Stimulated activated CD4-positive, alpha-beta T cell treated with anti-CD3 and anti-CD28 coated beads, Interleukin-4, amount 100 ng/mL, for 4 hours (primary cell): ENCODE measurements at regions not wholly inside any gene's neighbourhood (a gene's known extent, or its start where the extent isn't known, plus 50 kb on each side); places are given as distances from the start of the nearest gene placed in this dataset.
"Not testable (repeated sequence)": the region's sequence is repeated elsewhere in the genome, so short reads cannot be mapped to it uniquely, and the experiment has no call there.

Experiments used
- DNase-seq, 2 experiments: peaks; one replicate each; pipeline ENCODE4 v3.0.0-alpha.2; 2020

- DNase-seq, result no peak
Measured at GRCh38 chrX:150254909-150255308, 108.2 kb upstream of the MAMLD1 start.

DNA sequence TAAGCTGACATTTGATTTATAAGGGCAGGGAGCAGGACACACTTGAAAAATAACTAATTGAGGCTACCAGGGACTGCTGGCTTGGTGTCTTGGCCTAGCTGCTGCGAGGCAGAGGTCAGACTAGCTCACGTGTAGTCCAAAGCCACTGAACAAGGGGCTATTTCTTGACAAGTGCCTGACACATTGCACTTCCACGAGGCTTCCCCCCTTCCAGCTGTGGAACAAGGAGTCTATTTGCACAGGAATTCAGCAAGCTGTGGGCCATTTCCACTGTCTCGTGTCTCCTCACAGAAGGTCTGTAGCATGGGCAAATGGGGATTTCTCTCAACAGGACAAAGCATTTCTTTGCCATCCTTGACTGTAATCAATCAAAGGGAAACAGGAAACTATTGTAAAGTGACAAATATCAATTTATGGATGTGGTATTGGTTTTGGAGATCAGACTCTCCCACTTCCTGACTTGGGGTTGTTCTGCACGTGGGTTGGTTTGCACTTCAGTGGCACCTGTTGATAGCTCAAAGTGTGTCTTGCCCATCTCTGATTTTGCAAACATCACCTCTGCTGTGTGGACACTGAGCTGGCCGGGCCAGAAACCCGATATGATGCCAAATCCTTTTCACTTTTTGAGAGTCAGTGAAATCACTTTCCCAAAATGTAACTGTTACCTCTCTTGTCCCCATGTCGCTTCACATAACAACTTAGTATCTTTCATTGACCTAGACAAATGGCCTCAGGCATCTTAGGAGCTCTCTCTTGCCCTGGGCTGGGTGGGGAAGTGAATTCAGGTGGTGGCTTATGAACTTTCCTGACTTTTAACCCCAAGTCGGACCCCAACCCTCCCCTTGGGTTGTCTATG lies 107.4 kb upstream of the MAMLD1 start:
- DNase-seq, result no peak

DNA sequence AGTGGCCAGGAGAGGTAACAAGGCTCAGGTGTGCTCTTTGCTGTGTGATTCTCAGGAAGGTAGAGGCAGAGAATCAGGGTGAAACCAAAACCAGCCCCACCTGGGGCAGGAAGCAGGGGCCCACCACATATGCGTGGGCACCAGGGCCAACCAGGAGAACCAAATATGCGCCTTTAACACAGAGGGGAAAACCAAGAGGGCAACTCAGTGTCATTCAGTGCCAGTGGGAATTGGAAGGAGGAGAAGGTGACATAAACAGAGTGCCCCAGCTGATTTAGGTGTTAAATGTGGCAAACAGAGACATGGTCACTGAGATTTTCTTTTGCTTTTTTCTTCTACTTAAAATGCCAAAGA lies 106.8 kb upstream of the MAMLD1 start:
- no peak for DNase-seq

GRCh38 chrX:150257353-150258175 lies 105.6 kb upstream of the MAMLD1 start:
- DNase-seq, result no peak

DNA sequence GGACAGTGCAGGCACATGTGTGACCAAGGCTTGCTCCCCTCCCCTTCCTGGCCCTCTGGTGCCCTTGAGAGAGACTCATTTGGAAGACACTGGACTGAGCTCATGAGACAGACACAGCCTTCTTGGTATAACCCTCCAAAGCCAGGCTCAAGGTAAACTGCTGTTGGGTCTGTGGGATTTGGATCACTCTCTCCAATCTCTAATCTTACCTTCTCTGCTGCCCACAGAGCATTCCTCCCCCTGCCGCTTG lies 105.0 kb upstream of the MAMLD1 start:
- no peak for DNase-seq

DNA sequence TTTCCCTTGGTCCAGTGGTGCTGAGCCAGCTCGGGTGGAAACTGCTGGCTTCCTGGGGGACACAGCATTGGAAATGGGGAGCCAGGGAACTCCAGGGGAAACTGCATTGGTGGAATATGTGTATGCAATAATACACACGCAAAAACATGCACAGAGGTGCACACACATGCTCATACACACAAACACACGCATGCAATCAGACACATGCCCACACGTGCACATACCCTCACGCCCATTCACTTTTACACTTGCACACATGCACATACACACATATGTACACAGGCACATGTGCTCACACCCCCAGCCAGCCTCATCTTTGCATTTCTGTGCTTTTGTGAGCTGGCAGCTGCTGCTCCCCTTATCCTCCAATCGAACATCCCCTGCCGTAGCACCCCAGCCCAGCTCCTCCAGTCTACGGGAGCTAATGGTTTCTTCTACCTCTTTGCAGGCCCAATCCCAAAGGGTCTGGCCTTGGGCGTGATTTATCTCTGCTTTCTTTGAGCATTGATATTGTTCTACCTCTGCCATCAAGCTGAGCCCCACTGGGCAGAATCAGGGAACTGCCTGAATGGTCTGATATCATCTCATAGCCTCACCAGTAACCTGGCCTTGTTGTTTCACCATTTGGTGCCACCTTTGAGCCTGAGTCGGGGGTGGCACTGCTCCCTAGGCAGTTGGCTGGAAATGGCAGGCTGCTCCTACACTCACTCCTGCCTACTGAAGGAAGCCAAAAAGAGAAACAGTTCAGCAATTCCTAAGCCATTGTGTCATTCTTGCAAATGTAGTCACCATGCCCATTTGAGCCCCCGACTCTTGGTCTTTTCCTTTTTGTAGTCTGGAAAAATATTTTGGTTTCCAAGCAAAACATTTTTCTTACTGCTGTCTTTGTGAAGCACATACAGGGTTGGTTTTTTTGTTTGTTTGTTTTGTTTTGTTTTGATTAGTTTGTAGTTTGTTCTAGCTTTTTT lies 104.4 kb upstream of the MAMLD1 start:
- no peak for DNase-seq

- no peak for DNase-seq
Measured at GRCh38 chrX:150262456-150262855, 100.7 kb upstream of the MAMLD1 start.

DNA sequence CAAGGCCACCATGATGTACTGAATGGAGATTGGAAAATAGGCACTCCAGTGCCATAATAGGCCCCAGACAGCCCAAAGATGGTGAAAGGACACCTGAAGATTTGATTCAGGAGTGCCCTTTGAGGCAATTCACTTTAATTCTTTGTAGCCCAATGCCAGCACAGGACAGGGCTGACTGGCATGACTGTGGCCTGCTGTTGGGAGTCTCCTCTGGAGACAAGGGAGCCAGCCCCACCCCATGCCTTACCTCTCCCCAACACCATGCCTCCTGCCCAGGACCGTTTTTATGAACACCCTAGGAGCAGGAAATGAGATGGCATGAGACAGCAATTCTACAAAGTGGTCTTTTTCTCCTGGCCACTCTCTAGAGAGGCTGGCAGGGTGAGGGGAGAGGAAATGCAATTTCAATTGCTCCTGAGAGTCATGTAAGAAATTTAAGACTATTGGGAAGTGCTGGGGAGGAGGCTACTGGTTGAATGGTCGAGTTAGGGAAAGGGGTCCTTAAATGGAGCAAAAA lies 94.2 kb upstream of the MAMLD1 start:
- no peak for DNase-seq

DNA sequence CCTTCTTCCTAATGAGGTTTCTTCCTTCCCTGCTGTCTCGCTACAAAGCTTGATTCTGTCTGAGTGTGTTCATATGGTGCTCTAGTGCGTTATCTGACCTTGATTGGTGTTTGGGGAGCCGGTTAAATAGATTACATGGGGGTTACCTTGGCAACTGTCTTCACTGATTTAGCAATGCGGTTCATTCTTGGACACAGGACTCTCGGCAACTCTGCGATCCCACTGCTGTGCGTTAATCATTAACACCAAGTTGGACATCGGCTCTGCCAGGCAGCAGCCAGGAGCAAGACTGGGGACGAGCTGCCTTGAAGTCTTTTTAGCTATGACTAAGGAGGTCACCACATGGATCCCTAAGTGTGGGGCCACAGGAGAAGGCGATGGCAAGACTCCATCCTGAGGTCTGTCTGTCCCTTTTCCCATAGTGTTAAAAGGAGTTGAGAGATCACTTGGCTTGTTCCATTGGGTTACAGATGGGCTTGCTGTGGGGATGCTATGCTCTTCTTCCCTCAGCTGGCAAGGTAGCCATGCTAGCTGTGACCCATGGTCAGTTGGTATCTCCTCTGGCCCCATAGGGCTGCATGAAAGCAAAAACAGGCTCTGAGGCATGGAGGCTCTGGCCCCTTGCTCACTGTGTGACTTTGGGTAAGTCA lies 93.4 kb upstream of the MAMLD1 start:
- no peak for DNase-seq

GRCh38 chrX:150270622-150271021 lies 92.5 kb upstream of the MAMLD1 start:
- DNase-seq, result no peak

- not testable (repeated sequence) for DNase-seq
Measured at GRCh38 chrX:150273575-150274294, 89.4 kb upstream of the MAMLD1 start.

- no peak for DNase-seq
Measured at GRCh38 chrX:150282953-150283352, 80.2 kb upstream of the MAMLD1 start.

DNA sequence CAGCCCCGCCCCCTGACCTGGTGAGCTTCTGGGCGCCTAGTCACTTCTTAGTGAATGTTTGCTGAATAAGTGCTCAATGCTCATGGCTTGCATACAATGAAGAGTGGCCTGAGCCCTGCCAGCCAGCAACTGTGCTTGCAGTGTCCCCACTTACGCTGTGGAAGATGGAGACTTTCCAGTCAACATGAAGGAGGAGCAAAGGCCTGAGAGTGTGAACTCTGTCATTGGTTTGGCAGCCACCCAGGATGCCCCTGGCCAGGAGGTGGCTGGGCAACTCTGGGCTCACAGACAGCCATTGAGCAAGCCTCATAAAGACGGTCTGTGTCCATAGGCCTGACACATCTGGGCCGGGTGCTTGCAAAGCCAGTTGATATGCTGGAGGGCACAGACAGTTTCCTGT lies 72.1 kb upstream of the MAMLD1 start:
- DNase-seq, result no peak

- no peak for DNase-seq
Measured at GRCh38 chrX:150293311-150294013, 69.7 kb upstream of the MAMLD1 start.

- DNase-seq, result no peak
Measured at GRCh38 chrX:150298841-150299551, 64.1 kb upstream of the MAMLD1 start.

- no peak for DNase-seq
Measured at GRCh38 chrX:150299579-150299978, 63.5 kb upstream of the MAMLD1 start.

GRCh38 chrX:150303386-150304097 lies 59.6 kb upstream of the MAMLD1 start:
- DNase-seq, result no peak

DNA sequence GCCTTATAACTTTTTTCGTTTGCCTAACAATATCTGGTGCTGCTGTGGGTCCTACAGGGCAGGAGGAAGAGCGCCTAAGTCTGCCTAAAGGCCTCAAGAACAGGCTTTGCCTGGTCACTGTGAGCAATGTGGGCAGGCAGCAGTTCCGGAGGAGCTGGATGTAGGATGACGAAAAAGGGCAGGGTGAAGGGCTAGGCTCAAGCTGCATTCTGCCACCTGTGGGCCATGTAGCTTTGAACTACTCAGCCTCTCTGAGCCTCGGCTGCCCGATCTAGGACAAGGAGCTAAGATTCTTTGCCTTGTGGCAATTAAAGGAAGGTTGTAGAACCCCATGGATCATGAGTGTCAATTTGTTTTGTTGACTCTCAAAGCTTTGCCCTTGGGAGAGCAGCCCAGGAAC lies 57.1 kb upstream of the MAMLD1 start:
- DNase-seq, result no peak

DNA sequence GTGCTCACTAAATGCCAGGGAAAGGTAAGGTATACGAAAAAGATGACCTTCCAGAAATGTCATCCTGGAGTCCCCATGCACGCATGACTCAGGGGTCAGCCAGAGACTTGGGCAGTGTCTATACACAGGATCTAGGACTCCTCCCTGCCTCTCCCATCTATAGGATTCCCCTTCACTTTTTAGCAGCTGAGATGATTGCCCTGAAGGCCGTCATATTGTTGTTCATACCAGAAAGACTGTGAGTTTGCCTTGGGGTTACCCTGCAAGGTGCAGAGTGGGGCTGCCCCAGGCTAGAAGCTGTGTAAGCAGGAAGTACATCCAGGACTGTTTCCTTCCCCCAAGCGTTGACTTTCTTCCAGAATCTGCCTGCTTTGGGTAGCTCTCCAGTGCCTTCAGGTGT lies 55.1 kb upstream of the MAMLD1 start:
- no peak for DNase-seq
